OCI-LY7 (cell line): ENCODE measurements at regions not wholly inside any gene's neighbourhood (a gene's known extent, or its start where the extent isn't known, plus 50 kb on each side); places are given as distances from the start of the nearest gene placed in this dataset.
"Not testable (repeated sequence)": the region's sequence is repeated elsewhere in the genome, so short reads cannot be mapped to it uniquely, and the experiment has no call there.

Source experiments
- BruUV-seq: library from RNA; stranded (reverse); fragments of 400-500 nt; replicated peaks from 2 replicates; lab custom pipeline; 2021; lab: Mats Ljungman, UMichigan
- CTCF ChIA-PET: fragments of 300-600 bp; sonication (Branson Sonifier 250); formaldehyde crosslinking; loops from one replicate; lab custom pipeline; 2022; ENCODE audit warnings: antibody characterized with exemption; ENCODE audit not compliant: unreplicated experiment; lab: Charles Lee
- POLR2A ChIA-PET: fragments of 300-600 bp; sonication (Branson Sonifier 250); formaldehyde crosslinking; loops from one replicate; lab custom pipeline; 2022; ENCODE audit warnings: antibody characterized with exemption; lab: Charles Lee
- DNase-seq: peaks from one replicate; pipeline ENCODE4 v3.0.0-alpha.2; 2015; ENCODE audit warnings: low spot score
- H2AFZ ChIP-seq: fragments of 200-600 bp; sonication (generic), shearing (Covaris generic); 2 replicates; pipeline ENCODE4 v1.6.1; 2014; ENCODE audit warnings: mild to moderate bottlenecking, antibody characterized with exemption, low read length, moderate library complexity
- H3K27ac ChIP-seq: fragments of 200-600 bp; sonication (generic); 2 replicates; pipeline ENCODE4 v1.5.1; 2014; ENCODE audit warnings: mixed run types, low read depth, mild to moderate bottlenecking, moderate library complexity, low read length, inconsistent platforms; ENCODE audit not compliant: poor library complexity, severe bottlenecking
- H3K36me3 ChIP-seq: fragments of 200-600 bp; sonication (generic); 2 replicates; pipeline ENCODE4 v1.6.1; 2014; ENCODE audit warnings: mild to moderate bottlenecking, antibody characterized with exemption, low read length, moderate library complexity, mixed read lengths; ENCODE audit not compliant: insufficient read depth
- H3K4me1 ChIP-seq: fragments of 200-600 bp; sonication (generic); 2 replicates; pipeline ENCODE4 v1.5.1; 2014; ENCODE audit warnings: mild to moderate bottlenecking, low read length; ENCODE audit not compliant: insufficient read depth, poor library complexity, severe bottlenecking
- H3K4me2 ChIP-seq: fragments of 200-600 bp; sonication (generic); 2 replicates; pipeline ENCODE4 v1.6.1; 2014; ENCODE audit warnings: mild to moderate bottlenecking, low read length
- H3K4me3 ChIP-seq: fragments of 200-600 bp; sonication (generic); 2 replicates; pipeline ENCODE4 v1.5.1; 2014; ENCODE audit warnings: mild to moderate bottlenecking, low read depth, low read length; ENCODE audit not compliant: poor library complexity, severe bottlenecking
- H3K79me2 ChIP-seq: fragments of 200-600 bp; sonication (generic); 2 replicates; pipeline ENCODE4 v1.6.1; 2016; ENCODE audit warnings: low read depth, mild to moderate bottlenecking, low read length, moderate library complexity, mixed read lengths; ENCODE audit not compliant: insufficient read depth
- H3K9me2 ChIP-seq: fragments of 200-600 bp; sonication (generic); 2 replicates; pipeline ENCODE4 v1.6.1; 2016; ENCODE audit warnings: mild to moderate bottlenecking, low read length, mixed read lengths; ENCODE audit not compliant: insufficient read depth
- H3K9me3 ChIP-seq: fragments of 200-600 bp; sonication (generic); 2 replicates; pipeline ENCODE4 v1.6.1; 2014; ENCODE audit warnings: mild to moderate bottlenecking, mixed run types, low read length, mixed read lengths
- H4K20me1 ChIP-seq: fragments of 200-600 bp; sonication (generic); 2 replicates; pipeline ENCODE4 v1.6.1; 2014; ENCODE audit warnings: mild to moderate bottlenecking, antibody characterized with exemption, low read length, moderate library complexity, mixed read lengths; ENCODE audit not compliant: insufficient read depth
- CTCF ChIP-seq: fragments of 200-600 bp; sonication (generic); conservative IDR thresholded peaks from 2 replicates; pipeline ENCODE4 v1.5.1; 2014; ENCODE audit warnings: mild to moderate bottlenecking, antibody characterized with exemption, low read length, moderate library complexity, mixed read lengths
- EZH2phosphoT487 ChIP-seq: fragments of 200-600 bp; sonication (generic); IDR thresholded peaks from 2 replicates; pipeline ENCODE4 v1.6.1; 2018; ENCODE audit warnings: low read depth, borderline replicate concordance, mild to moderate bottlenecking, mixed run types, antibody characterized with exemption, low read length, moderate library complexity, mixed read lengths
- intact Hi-C: fragments of 100-400 bp; cut with micrococcal nuclease; formaldehyde crosslinking; loops from one replicate; pipeline ENCODE4 v1.10.0; 2022; ENCODE audit not compliant: unreplicated experiment

GRCh38 chr10:15954188-15954587 is 93.9 kb upstream of the MINDY3 start:
- ChIA-PET CTCF (no interaction called here), POLR2A (no interaction called here)
- no peaks in the 10 kb centered on the region for H3K9me2 ChIP-seq
- no peak overlapping the region for H2AFZ ChIP-seq
- H3K9me3 ChIP-seq: no peaks in the 10 kb centered on the region
- intact Hi-C loops: no loop called here
- H3K79me2 ChIP-seq: no peaks in the 10 kb centered on the region
- no peak overlapping the region for H3K4me3 ChIP-seq
- H3K4me1 ChIP-seq: no peaks in the 10 kb centered on the region
- H3K36me3 ChIP-seq: no peaks in the 10 kb centered on the region
- H3K27ac ChIP-seq: no peak overlapping the region
- TF ChIP-seq CTCF: no peak
- no peak for TF ChIP-seq EZH2phosphoT487
- no peak for DNase-seq
- no TSS peak for BruUV-seq
- no peak overlapping the region for H3K4me2 ChIP-seq
- H4K20me1 ChIP-seq: no peaks in the 10 kb centered on the region

- DNase-seq: no peak
- H3K27ac ChIP-seq: no peak overlapping the region
- H2AFZ ChIP-seq: no peak overlapping the region
- intact Hi-C loops: no loop called here
- CTCF ChIA-PET: no interaction called here
- BruUV-seq: no TSS peak
- H3K36me3 ChIP-seq: no peaks in the 10 kb centered on the region
- no peaks in the 10 kb centered on the region for H3K9me3 ChIP-seq
- POLR2A ChIA-PET: interaction anchor here (1.2 kb wide), 1 partner anchor 8 kb away, joined by 3 read pairs; no protein-coding TSS in a partner anchor
- no peaks in the 10 kb centered on the region for H3K79me2 ChIP-seq
- H3K9me2 ChIP-seq: no peaks in the 10 kb centered on the region
- TF ChIP-seq CTCF (no peak), EZH2phosphoT487 (no peak)
- no peak overlapping the region for H3K4me3 ChIP-seq
- no peaks in the 10 kb centered on the region for H3K4me1 ChIP-seq
- no peaks in the 10 kb centered on the region for H4K20me1 ChIP-seq
- no peak overlapping the region for H3K4me2 ChIP-seq
These were observed 100.0 kb upstream of the MINDY3 start for GRCh38 chr10:15960277-15960676.

- H3K79me2 ChIP-seq, H3K4me1 ChIP-seq, BruUV-seq, CTCF ChIA-PET, H2AFZ ChIP-seq, H4K20me1 ChIP-seq, H3K4me3 ChIP-seq, H3K27ac ChIP-seq, H3K9me2 ChIP-seq, H3K9me3 ChIP-seq, H3K36me3 ChIP-seq, H3K4me2 ChIP-seq, intact Hi-C loops, DNase-seq: not testable (repeated sequence)
- POLR2A ChIA-PET: interaction anchor here (0.6 kb wide), 1 partner anchor 763 kb away, joined by 4 read pairs; no protein-coding TSS in a partner anchor
These were observed 112.4 kb upstream of the MINDY3 start for GRCh38 chr10:15972736-15973135.
